SK-N-SH treated with all-trans-retinoic acid at 6 μM for 48 hours (cell line): ENCODE measurements at regions not wholly inside any gene's neighbourhood (a gene's known extent, or its start where the extent isn't known, plus 50 kb on each side); places are given as distances from the start of the nearest gene placed in this dataset.

Source experiments
- ATAC-seq: fragments of 200-7000 bp; cut with Tn5 transposase; 3 replicates; pipeline ENCODE4 v1.9.1; 2020; ENCODE audit warnings: mild to moderate bottlenecking, moderate library complexity
- ARNTL ChIP-seq: fragments of 450-650 bp; formaldehyde crosslinking; IDR thresholded peaks from 2 replicates; pipeline ENCODE4 v1.5.0; 2020; ENCODE audit warnings: low read depth, mild to moderate bottlenecking, moderate library complexity, borderline replicate concordance
- BACH2 ChIP-seq: fragments of 250-450 bp; sonication (Bioruptor Pico); IDR thresholded peaks from 2 replicates; pipeline ENCODE4 v1.9.0; 2021; ENCODE audit warnings: mild to moderate bottlenecking, borderline replicate concordance
- CREB5 ChIP-seq: fragments of 250-450 bp; sonication (Bioruptor Pico); IDR thresholded peaks from 2 replicates; pipeline ENCODE4 v1.5.1; 2020; ENCODE audit warnings: low read depth, mild to moderate bottlenecking, moderate library complexity
- CSDC2 ChIP-seq: fragments of 250-450 bp; sonication (Bioruptor Pico); IDR thresholded peaks from 2 replicates; pipeline ENCODE4 v1.5.0; 2020; ENCODE audit warnings: mild to moderate bottlenecking, moderate library complexity
- CSRNP3 ChIP-seq: fragments of 250-450 bp; sonication (Bioruptor Pico); IDR thresholded peaks from 2 replicates; pipeline ENCODE4 v1.5.1; 2021; ENCODE audit warnings: mild to moderate bottlenecking, moderate library complexity
- ESRRG ChIP-seq: fragments of 250-450 bp; sonication (Bioruptor Pico); IDR thresholded peaks from 2 replicates; pipeline ENCODE4 v1.6.1; 2021; ENCODE audit warnings: mild to moderate bottlenecking
- GLIS3 ChIP-seq: fragments of 250-450 bp; sonication (Bioruptor Pico); IDR thresholded peaks from 2 replicates; pipeline ENCODE4 v1.5.0; 2020; ENCODE audit warnings: mild to moderate bottlenecking, moderate library complexity
- ISL1 ChIP-seq: fragments of 250-450 bp; sonication (Bioruptor Pico); IDR thresholded peaks from 2 replicates; pipeline ENCODE4 v2.1.2; 2022; ENCODE audit warnings: mild to moderate bottlenecking, moderate library complexity
- OSR1 ChIP-seq: fragments of 250-450 bp; sonication (Bioruptor Pico); IDR thresholded peaks from 2 replicates; pipeline ENCODE4 v1.8.0; 2022; ENCODE audit warnings: moderate library complexity, mild to moderate bottlenecking, inconsistent platforms
- POU6F1 ChIP-seq: fragments of 250-450 bp; sonication (Bioruptor Pico); IDR thresholded peaks from 2 replicates; pipeline ENCODE4 v1.8.0; 2021; ENCODE audit warnings: low read depth, mild to moderate bottlenecking, moderate library complexity, borderline replicate concordance
- RARB ChIP-seq: fragments of 250-450 bp; sonication (Bioruptor Pico); IDR thresholded peaks from 2 replicates; pipeline ENCODE4 v1.8.0; 2021; ENCODE audit warnings: mild to moderate bottlenecking, moderate library complexity
- SNAI2 ChIP-seq: fragments of 250-450 bp; sonication (Bioruptor Pico); IDR thresholded peaks from 2 replicates; pipeline ENCODE4 v1.5.0; 2020; ENCODE audit warnings: mild to moderate bottlenecking, moderate library complexity
- TCF4 ChIP-seq: fragments of 250-450 bp; sonication (Bioruptor Pico); IDR thresholded peaks from 2 replicates; pipeline ENCODE4 v1.8.0; 2021; ENCODE audit warnings: mild to moderate bottlenecking, moderate library complexity, borderline replicate concordance
- TOX ChIP-seq: fragments of 250-450 bp; sonication (Bioruptor Pico); IDR thresholded peaks from 2 replicates; pipeline ENCODE4 v1.8.0; 2021; ENCODE audit warnings: mild to moderate bottlenecking, moderate library complexity, borderline replicate concordance
- TSHZ2 ChIP-seq: fragments of 250-450 bp; sonication (Bioruptor Pico); IDR thresholded peaks from 2 replicates; pipeline ENCODE4 v1.5.0; 2020; ENCODE audit warnings: mild to moderate bottlenecking, moderate library complexity
- ZC3H10 ChIP-seq: fragments of 250-450 bp; sonication (Bioruptor Pico); IDR thresholded peaks from 2 replicates; pipeline ENCODE4 v1.5.1; 2021; ENCODE audit warnings: mild to moderate bottlenecking, moderate library complexity
- ZFP3 ChIP-seq: fragments of 250-450 bp; sonication (Bioruptor Pico); IDR thresholded peaks from 2 replicates; pipeline ENCODE4 v1.5.0; 2020; ENCODE audit warnings: mild to moderate bottlenecking, moderate library complexity
- ZFP30 ChIP-seq: fragments of 450-650 bp; formaldehyde crosslinking; IDR thresholded peaks from 2 replicates; pipeline ENCODE4 v1.5.0; 2022; ENCODE audit warnings: mild to moderate bottlenecking, moderate library complexity
- ZNF565 ChIP-seq: fragments of 450-650 bp; formaldehyde crosslinking; conservative IDR thresholded peaks from 2 replicates; pipeline ENCODE4 v1.5.0; 2020; ENCODE audit warnings: low read depth, mild to moderate bottlenecking, moderate library complexity
- ZNF70 ChIP-seq: fragments of 450-650 bp; formaldehyde crosslinking; IDR thresholded peaks from 2 replicates; pipeline ENCODE4 v1.5.0; 2020; ENCODE audit warnings: mild to moderate bottlenecking, moderate library complexity
- ZNF8 ChIP-seq: fragments of 450-650 bp; formaldehyde crosslinking; IDR thresholded peaks from 2 replicates; pipeline ENCODE4 v1.5.0; 2020; ENCODE audit warnings: mild to moderate bottlenecking, moderate library complexity

- TF ChIP-seq ZNF70, result no peak
- no peak for TF ChIP-seq BACH2 (CRISPR knock-in tag)
- no peak for TF ChIP-seq ZFP3
- no peak for TF ChIP-seq CREB5 (CRISPR knock-in tag)
- TF ChIP-seq ZFP30, result no peak
- no peak for TF ChIP-seq ZC3H10 (CRISPR knock-in tag)
- TF ChIP-seq CSDC2 (CRISPR knock-in tag), result no peak
- no peak for TF ChIP-seq ZNF565
- TF ChIP-seq CSRNP3 (CRISPR knock-in tag), result no peak
- no peak for TF ChIP-seq RARB
- no peak for TF ChIP-seq TSHZ2 (CRISPR knock-in tag)
- no peak for TF ChIP-seq SNAI2 (CRISPR knock-in tag)
- TF ChIP-seq POU6F1 (CRISPR knock-in tag), result no peak
- no peak for TF ChIP-seq ZNF8 (CRISPR knock-in tag)
- no peak for TF ChIP-seq TOX (CRISPR knock-in tag)
- no peak for TF ChIP-seq OSR1
- no peak for ATAC-seq
These were observed 52.4 kb upstream of the HTR2A start for GRCh38 chr13:46949211-46949610.

- no peak for TF ChIP-seq TOX (CRISPR knock-in tag)
- TF ChIP-seq ZFP30, result no peak
- TF ChIP-seq BACH2 (CRISPR knock-in tag), result no peak
- TF ChIP-seq ZNF8 (CRISPR knock-in tag), result no peak
- TF ChIP-seq ISL1 (CRISPR knock-in tag), result no peak
- TF ChIP-seq ARNTL (CRISPR knock-in tag), result no peak
- TF ChIP-seq ZC3H10 (CRISPR knock-in tag), result no peak
- TF ChIP-seq OSR1, result no peak
- TF ChIP-seq TCF4, result no peak
- TF ChIP-seq CSDC2 (CRISPR knock-in tag), result no peak
- no peak for ATAC-seq
These were observed 51.5 kb upstream of the HTR2A start for GRCh38 chr13:46948338-46948737.

GRCh38 chr13:46947425-46948191, 50.8 kb upstream of the HTR2A start:
- TF ChIP-seq GLIS3 (CRISPR knock-in tag) (no peak), CSRNP3 (CRISPR knock-in tag) (no peak), TCF4 (no peak), ESRRG (CRISPR knock-in tag) (no peak), POU6F1 (CRISPR knock-in tag) (no peak), CSDC2 (CRISPR knock-in tag) (no peak), ARNTL (CRISPR knock-in tag) (no peak), SNAI2 (CRISPR knock-in tag) (no peak), ZFP3 (no peak), ZNF8 (CRISPR knock-in tag) (no peak), CREB5 (CRISPR knock-in tag) (no peak), ZC3H10 (CRISPR knock-in tag) (no peak)
- TF ChIP-seq, all 23 proteins: peak for 0

More at GRCh38 chr13:46947425-46948191, 50.8 kb upstream of the HTR2A start:
- ATAC-seq, result no peak
